ENCODE measurements at regions not wholly inside any gene's neighbourhood (a gene's known extent, or its start where the extent isn't known, plus 50 kb on each side); places are given as distances from the start of the nearest gene placed in this dataset.

GRCh38 chr2:118242216-118242615 lies 153.9 kb downstream of the INSIG2 start:
- DNase-seq (ENCODE audit: low read depth in 3 of 3) = no peak

DNA sequence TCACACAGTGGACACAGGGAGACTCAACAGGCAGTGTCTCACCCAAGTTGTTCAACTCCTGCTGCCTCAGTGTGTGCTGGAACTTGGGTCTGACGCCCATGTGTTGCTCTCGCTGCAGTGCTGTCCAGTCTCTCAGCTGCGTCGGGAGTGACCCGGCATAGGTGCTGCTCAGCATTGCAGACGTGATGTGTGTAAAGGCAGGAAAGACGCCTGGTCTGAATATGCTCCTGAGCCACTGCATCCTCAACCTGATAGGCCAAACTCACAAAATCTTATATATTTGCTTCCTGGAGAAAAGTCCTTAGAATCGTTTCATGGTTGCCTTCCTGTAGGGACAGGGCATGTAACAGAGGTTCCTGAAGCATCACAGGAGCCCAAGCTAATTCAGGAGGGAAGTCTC lies 152.9 kb downstream of the INSIG2 start:
- no peak for DNase-seq (ENCODE audit: low read depth in 3 of 3)

DNA sequence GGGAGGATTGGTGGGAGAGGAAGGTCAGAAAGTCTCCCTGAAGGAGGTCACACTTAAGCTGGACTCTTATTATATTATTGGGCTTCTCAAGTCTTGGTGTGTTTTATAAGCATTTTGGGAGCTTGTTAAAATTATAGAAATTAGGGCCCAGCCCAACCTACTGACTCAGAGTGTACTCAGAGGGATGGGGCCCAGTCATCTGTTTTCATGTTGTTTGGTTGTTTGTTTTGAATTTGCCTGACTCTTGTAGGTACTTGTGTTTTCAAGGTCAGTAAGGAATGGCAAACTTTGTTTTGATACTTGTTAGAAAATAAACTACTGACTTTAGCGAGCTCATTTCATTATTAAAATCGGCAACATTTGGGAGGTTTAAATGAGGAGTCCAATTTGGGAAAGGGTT lies 152.0 kb downstream of the INSIG2 start:
- no peak for DNase-seq (ENCODE audit: low read depth in 3 of 3)

DNA sequence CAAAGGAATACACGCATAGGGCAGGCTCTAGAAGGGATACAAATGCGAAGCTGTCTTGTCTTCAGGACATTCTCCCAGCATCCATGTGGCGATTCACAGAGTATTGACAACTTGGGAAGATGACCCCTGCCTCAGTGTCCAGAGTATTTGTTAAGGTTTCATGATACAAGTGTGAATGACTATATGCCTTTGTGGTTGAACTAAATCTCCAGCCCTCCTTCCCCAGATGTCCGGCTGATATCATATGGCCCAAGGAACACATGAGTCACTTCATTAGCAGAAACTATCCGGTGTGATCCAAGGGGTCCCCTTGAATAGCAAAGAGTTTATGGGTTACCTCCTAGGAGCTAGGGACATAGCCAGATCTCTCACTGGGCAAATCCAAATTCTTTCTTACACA lies 151.0 kb downstream of the INSIG2 start:
- DNase-seq (ENCODE audit: low read depth in 3 of 3) = no peak

GRCh38 chr2:118237451-118237850 lies 149.2 kb downstream of the INSIG2 start:
- DNase-seq (ENCODE audit: low read depth in 3 of 3) = no peak

GRCh38 chr2:118232796-118233195 lies 144.5 kb downstream of the INSIG2 start:
- DNase-seq (ENCODE audit: low read depth in 3 of 3) = no peak

GRCh38 chr2:118232391-118232790 lies 144.1 kb downstream of the INSIG2 start:
- no peak for DNase-seq (ENCODE audit: low read depth in 3 of 3)

DNA sequence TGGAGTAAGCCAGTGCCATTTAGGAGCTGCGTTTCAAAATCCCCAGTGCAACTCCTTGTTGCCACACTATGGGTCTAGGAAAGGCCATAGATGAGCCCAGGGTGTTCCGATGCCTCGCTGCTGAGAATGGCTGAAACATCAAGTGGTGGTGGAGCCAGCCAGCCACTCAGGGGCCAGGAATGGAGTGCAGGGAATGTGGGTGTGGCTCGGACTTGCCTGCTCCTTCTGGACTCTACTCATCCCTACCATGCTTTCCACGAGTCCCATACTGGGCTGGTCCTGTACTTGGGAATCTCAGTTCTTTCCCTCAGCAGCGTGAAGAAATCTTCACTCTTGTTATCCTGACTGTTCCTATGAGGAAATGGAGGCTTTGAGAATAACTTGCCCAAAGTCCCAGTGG lies 143.5 kb downstream of the INSIG2 start:
- no peak for DNase-seq (ENCODE audit: low read depth in 3 of 3)

DNA sequence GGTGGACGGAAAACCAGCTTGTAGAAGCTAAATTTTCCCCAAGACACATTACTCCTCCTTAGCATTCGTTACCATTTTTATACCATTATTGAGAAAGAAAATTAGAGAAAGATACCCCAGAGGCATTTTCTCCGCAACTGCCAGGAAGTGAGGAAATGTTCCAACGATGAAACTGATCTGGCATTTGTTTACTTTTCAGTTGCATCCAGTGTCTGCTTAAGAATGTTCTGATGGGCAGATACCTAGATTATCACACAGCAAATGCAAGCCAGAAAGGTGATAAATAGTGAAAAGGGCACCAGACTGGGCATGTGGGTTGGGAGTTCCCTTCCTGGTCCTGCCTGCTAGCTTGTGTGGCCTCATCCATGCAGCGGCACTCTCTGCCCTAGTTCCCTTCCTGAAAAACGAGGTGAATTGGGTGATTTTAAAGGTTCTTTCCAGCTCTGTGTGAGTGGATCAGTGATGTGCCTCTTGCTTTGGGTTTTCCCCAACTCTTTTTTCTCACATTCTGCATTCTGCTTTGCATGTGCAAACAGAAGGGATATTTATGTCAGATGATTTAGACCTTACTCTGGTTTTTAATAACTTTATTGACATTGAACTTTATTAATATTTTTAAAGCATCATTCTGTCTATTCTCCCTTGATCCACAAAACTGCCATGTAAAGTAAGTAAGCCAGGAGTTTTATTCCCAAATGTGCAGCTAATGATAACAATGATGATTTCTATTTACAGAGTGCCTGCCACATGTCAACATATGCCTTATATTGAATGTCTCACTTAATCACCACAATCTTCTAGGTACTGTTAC lies 139.6 kb downstream of the INSIG2 start:
- no peak for DNase-seq (ENCODE audit: low read depth in 3 of 3)

DNA sequence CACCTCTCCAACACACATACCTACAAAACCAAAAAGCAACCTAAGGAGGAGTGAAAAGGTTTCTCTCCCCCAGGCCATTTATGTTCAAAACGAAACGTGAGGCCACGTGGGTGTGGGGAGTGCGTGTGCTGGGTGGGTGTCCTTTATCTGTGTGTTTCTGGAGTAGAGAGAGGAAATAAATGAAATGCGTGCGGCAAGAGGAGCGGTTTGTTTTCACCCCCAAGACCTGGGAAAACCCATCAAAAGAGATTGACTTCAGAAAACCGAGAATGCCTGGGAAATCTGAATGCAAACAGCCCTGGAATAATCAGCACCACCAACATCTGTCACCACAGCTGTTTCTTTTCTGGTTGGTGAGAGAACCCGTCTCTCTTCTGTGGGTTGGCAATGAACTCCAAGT lies 137.4 kb downstream of the INSIG2 start:
- no peak for DNase-seq (ENCODE audit: low read depth in 3 of 3)

DNA sequence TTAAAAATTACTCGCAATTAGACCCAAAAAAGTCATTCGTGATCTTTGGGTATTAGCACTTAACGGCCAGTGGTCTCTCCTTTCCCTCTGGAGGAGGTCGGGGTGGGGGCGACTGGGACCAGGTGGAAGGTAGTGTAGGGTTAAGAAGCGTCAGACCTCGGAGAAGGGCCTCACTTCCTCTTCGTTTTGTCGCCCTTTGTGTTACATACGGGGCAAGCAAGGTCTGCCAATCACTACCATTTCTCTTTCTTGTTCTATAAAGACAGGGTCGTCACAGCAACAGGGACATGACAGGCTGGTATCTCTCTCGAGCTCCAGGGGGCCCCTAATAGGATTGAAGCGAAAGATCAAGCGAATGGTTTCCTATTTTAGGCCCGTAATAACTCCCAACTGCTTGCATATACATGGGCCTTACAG lies 136.6 kb downstream of the INSIG2 start:
- DNase-seq (ENCODE audit: low read depth in 3 of 3) = no peak

DNA sequence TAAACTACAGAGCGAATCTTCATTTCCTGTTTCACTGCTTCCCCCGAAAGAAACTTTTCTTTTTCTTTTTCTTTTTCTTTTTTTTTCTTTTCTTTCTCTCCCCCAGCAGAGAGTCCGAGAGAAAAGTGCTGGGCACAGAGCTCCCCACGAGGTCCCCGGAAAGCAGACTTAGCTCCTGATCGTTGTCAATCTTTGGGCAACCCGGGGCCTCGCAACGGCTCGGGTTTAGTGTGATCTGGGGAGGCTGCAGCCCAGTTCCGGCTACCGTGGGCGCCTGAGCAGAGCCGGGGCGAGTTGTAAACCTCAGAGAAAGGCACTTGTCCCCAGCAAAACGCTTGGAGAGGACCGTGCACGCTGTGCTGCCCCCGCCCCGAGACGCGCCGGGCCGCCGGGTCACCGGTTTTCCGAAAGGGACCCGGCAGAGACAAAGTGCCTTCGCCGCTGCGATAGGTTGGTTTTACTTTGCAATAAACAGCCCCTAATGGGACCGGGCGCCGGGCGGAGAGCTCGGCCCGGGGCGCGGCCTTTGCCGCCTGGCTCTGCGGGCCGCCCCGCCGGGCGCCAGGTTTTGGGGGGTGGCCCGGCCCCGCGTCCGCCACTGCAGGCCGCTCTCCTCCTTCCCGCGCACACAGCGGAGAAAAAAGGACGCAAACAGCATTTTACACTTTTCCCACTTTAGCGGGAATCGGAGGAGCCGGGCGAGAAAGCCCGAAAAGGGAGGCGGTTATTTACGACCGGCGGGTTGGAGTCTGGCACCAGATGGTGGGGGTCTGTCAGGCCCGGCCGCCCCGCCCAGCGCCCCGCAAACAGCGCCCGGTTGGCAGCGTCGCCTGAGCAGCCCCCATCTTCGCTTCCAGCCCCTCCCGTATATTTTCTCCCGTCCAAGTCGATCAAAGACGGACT lies 136.0 kb downstream of the INSIG2 start:
- DNase-seq (ENCODE audit: low read depth in 3 of 3) = peak; percentile 7 to 20 (median 12)

DNA sequence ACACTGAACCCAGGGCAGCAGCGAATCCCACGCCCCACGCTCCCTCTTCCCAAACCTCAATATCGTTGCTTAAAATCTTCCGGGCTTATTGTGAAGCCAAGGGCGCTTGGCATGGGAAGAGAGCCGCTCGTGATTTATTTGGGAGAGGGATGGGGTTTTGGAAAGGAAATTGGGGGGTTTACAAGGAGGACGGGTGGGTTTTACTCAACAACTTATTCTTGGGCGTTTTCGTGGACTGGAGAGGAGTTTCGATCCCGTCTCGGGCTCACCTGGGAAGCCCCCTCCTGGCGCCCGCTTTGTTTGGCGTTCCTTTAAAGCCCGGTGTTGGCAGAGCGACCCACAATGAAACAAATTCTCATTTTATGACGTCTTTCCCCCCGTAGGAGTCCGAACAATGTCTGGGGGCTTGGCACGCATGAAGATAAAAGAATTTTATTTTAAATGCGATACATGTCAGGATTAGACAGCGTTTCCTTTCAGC lies 135.3 kb downstream of the INSIG2 start:
- no peak for DNase-seq (ENCODE audit: low read depth in 3 of 3)

GRCh38 chr2:118222672-118223421 lies 134.6 kb downstream of the INSIG2 start:
- no peak for DNase-seq (ENCODE audit: low read depth in 3 of 3)

DNA sequence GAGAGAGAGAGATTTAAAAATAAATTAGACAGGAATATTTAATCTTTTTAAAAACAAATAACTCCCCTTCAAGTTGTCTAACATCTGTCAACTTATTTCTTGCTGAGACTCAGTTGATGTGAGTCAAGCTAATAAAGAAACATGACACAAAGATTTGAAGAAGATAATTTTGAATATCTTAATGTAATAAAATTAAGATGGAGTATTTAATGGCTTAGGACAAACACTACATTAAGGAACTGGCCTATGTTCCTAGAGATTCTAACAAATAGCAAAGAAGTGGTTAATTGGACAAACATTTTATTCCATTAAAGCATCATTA lies 134.0 kb downstream of the INSIG2 start:
- DNase-seq (ENCODE audit: low read depth in 3 of 3) = no peak

GRCh38 chr2:118221536-118222272 lies 133.4 kb downstream of the INSIG2 start:
- peak in 1 of 3 donors; percentile 13 for DNase-seq (ENCODE audit: low read depth in 3 of 3)

DNA sequence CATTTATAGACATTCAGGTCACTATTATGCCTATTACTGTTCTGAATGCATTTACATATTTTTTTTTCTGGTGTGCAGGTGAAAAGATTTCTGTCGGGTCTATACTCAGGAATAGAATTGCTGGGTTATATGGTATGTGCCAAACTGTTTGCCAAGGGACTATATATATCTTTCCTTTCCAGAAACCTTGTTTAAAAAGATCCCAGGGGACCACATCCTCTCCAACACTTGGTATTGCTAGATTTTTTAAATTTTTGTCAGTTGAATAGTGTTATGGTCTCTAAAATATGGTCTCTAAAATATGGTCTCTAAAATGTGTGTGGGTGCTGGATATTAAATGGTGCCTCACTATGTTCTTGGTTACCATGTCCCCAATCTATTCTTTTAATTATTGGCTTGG lies 131.3 kb downstream of the INSIG2 start:
- no peak for DNase-seq (ENCODE audit: low read depth in 3 of 3)

DNA sequence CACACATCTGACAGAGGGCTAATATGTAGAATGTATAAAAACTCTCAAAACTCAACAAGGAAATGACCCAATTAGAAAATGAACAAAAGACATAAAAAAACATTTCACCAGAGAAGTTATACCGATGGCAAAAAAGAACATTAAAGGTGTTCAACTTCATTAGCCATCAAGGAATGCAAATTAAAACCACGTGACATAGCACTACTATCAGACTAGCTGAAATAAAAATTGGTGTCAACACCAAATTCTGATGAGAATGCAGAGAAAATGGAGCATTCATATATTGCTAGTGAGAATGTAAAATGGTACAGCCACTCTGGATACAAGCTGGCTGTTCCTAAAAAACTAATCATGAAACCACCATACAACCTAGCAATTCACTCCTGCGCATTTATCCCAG lies 128.0 kb downstream of the INSIG2 start:
- no peak for DNase-seq (ENCODE audit: low read depth in 3 of 3)

DNA sequence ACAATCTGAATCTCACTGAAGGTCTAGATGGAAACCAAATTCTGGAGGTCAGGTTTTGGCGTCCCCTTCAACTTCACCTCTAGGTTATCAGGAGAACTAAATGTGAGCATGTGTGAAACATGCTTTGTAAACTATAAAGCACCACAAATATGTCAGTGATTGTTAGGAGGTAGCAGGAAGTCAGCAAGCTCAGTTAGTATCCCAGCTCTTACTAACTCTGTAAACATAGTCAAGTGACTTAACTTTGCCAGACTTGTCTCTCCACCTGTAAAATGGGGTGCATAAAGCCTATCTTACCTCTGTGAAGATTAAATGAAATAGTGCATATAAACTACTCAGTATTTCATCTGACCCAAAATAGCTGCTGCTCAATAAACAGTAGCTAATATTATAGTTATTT lies 121.5 kb downstream of the INSIG2 start:
- DNase-seq (ENCODE audit: low read depth in 3 of 3) = no peak

GRCh38 chr2:118207889-118208288 lies 119.6 kb downstream of the INSIG2 start:
- DNase-seq (ENCODE audit: low read depth in 3 of 3) = no peak

DNA sequence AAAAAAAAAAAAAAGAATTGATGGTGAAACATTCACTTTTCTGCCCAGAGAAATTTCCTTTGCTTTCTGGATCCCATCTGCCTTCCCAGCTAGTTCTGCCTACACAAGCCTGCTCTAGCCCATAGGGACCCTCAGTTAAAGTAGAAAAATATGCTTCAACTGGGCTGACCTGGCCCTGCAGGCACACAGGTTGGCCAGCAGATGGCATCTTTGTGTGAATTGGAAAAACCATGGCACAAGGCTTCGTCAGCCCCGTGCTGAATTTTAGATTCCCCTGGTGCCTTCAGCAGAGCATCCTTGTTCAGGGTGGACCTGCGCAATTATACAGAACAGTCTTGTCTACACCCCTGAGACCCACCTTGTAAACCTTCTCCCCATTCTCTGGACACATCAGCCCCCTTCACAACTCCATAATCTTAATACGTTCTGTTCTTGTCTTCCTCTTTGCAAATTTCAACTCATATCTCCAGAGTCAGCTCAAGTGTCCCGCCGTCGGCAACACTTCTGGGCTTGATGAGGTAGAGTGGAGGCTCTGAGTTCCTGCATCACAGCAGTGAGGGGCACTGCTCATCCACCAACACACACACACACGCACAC lies 114.5 kb downstream of the INSIG2 start:
- DNase-seq (ENCODE audit: low read depth in 3 of 3) = peak in 2 of 3 donors; percentile 32 to 42

Measured in stimulated activated CD4-positive, alpha-beta T cell treated with anti-CD3 and anti-CD28 coated beads, TNF-alpha, amount 100 ng/mL, for 48 hours (primary cell).